HepG2 (cell line): ENCODE measurements at regions not wholly inside any gene's neighbourhood (a gene's known extent, or its start where the extent isn't known, plus 50 kb on each side); places are given as distances from the start of the nearest gene placed in this dataset.

Experiments used
- ATAC-seq: fragments of 200-7000 bp; cut with Tn5 transposase; 3 replicates; pipeline ENCODE4 v1.9.1; 2020; ENCODE audit warnings: mild to moderate bottlenecking, moderate library complexity
- BruUV-seq: library from RNA; stranded (reverse); fragments of 400-500 nt; replicated peaks from 2 replicates; lab custom pipeline; 2021; lab: Mats Ljungman, UMichigan
- CTCF ChIA-PET: fragments of 300-600 bp; formaldehyde crosslinking; extraction: SDS; loops from one replicate; lab custom pipeline; 2021; ENCODE audit warnings: low total read pairs, inconsistent platforms, low intra/inter-chr PET ratio; lab: Yijun Ruan, JAX
- POLR2A ChIA-PET: fragments of 350-600 bp; sonication (Branson Sonifier 250); formaldehyde crosslinking; loops from one replicate; lab custom pipeline; 2020; ENCODE audit warnings: antibody characterized with exemption, inconsistent platforms; lab: Yijun Ruan, JAX
- DNase-seq: peaks from one replicate; pipeline ENCODE4 v3.0.0-alpha.2; 2015; ENCODE audit warnings: low spot score
- FAIRE-seq: peaks from 3 replicates; lab custom pipeline; 2011; peaks lifted over from hg19 to GRCh38; lab: Jason Lieb, UNC
- H2AFZ ChIP-seq: one replicate; pipeline ENCODE4 v1.6.1; 2011; ENCODE audit warnings: low read length, inconsistent platforms
- H3K27ac ChIP-seq: fragments of 300-600 bp; 3 replicates; pipeline ENCODE4 v1.8.0; 2011; ENCODE audit warnings: mixed run types, mild to moderate bottlenecking, mixed read lengths, low read length, inconsistent platforms; ENCODE audit not compliant: insufficient read depth; ENCODE audit errors: extremely low read length
- H3K27me3 ChIP-seq, 2 experiments: fragments of 200-600 bp in 1 of 2; 2 replicates in 1 of 2; 3 replicates in 1 of 2; pipeline versions ENCODE4 v1.6.0 to v1.8.0; 2011; ENCODE audit warnings: low read length in 2 of 2, mild to moderate bottlenecking in 2 of 2, moderate library complexity in 2 of 2, inconsistent platforms in 1 of 2; ENCODE audit not compliant: insufficient read depth in 2 of 2, control insufficient read depth in 1 of 2
- H3K36me3 ChIP-seq, 2 experiments: fragments of 200-600 bp in 1 of 2; replicated peaks in 1 of 2; 2 replicates in 1 of 2; 3 replicates in 1 of 2; pipeline versions ENCODE4 v1.5.1 to v1.8.0; 2011; ENCODE audit warnings: low read length in 2 of 2, inconsistent platforms in 1 of 2; ENCODE audit not compliant: insufficient read depth in 2 of 2, control insufficient read depth in 1 of 2
- H3K4me1 ChIP-seq: 2 replicates; pipeline ENCODE4 v1.5.1; 2012; ENCODE audit warnings: low read length, inconsistent platforms; ENCODE audit not compliant: insufficient read depth
- H3K4me2 ChIP-seq: 2 replicates; pipeline ENCODE4 v1.6.0; 2011; ENCODE audit warnings: low read depth, low read length, inconsistent platforms
- H3K4me3 ChIP-seq, 3 experiments: fragments of 200-600 bp in 1 of 3; sonication (generic), shearing (Covaris generic) in 1 of 3; replicated peaks in 1 of 3; 2 replicates each; pipeline ENCODE4 v1.5.1; 2011 to 2016; ENCODE audit warnings: low read length in 3 of 3, inconsistent platforms in 2 of 3, low read depth in 2 of 3, mild to moderate bottlenecking in 2 of 3, control low read depth in 1 of 3, mixed read lengths in 1 of 3; ENCODE audit not compliant: insufficient read depth in 1 of 3
- H3K79me2 ChIP-seq: one replicate; pipeline ENCODE4 v1.6.1; 2011; ENCODE audit warnings: low read length, inconsistent platforms; ENCODE audit not compliant: insufficient read depth
- H3K9ac ChIP-seq: 2 replicates; pipeline ENCODE4 v1.6.0; 2011; ENCODE audit warnings: mild to moderate bottlenecking, low read depth, low read length, inconsistent platforms; ENCODE audit not compliant: insufficient read depth
- H3K9me3 ChIP-seq: 2 replicates; pipeline ENCODE4 v1.5.1; 2012; ENCODE audit warnings: mild to moderate bottlenecking, low read length
- H4K20me1 ChIP-seq: 2 replicates; pipeline ENCODE4 v1.6.0; 2011; ENCODE audit warnings: inconsistent platforms, mild to moderate bottlenecking, low read length, moderate library complexity; ENCODE audit not compliant: insufficient read depth
- HMG20B ChIP-seq: conservative IDR thresholded peaks from 2 replicates; pipeline ENCODE4 v1.6.1; 2016; ENCODE audit warnings: missing genetic modification reagents, missing compliant biosample characterization
- PITX1 ChIP-seq: sonication (generic); formaldehyde crosslinking; IDR thresholded peaks from 2 replicates; pipeline ENCODE4 v1.5.1; 2020; ENCODE audit warnings: mild to moderate bottlenecking, missing genetic modification reagents
- ZNF121 ChIP-seq: sonication (generic); formaldehyde crosslinking; IDR thresholded peaks from 2 replicates; pipeline ENCODE4 v1.5.0; 2020; ENCODE audit warnings: mild to moderate bottlenecking, missing genetic modification reagents
- ZNF562 ChIP-seq: sonication (generic); formaldehyde crosslinking; IDR thresholded peaks from 2 replicates; pipeline ENCODE4 v1.8.0; 2022; ENCODE audit warnings: missing genetic modification reagents, borderline replicate concordance
- WGBS: methylation state at CpG from one replicate; pipeline ENCODE4 v1.1.6; 2017; ENCODE audit warnings: low lambda C conversion rate; 5-methylcytosine and 5-hydroxymethylcytosine counted together
- in situ Hi-C: cut with HindIII; loops from 2 replicates; pipeline ENCODE4 v1.10.0; 2017; ENCODE audit warnings: low pct_unique_long_range_greater_than_20kb; ENCODE audit not compliant: extremely low pct_ligation_motif_present
- intact Hi-C: fragments of 100-400 bp; cut with micrococcal nuclease; formaldehyde crosslinking; loops from one replicate; pipeline ENCODE4 v1.10.0; 2022; ENCODE audit not compliant: unreplicated experiment
- TF ChIP-seq, protein P1 (sequence below): sonication (generic); formaldehyde crosslinking; IDR thresholded peaks from 2 replicates; pipeline ENCODE4 v1.4.0; 2020; ENCODE audit warnings: missing genetic modification reagents
- TF ChIP-seq, protein P2 (sequence below): sonication (generic); formaldehyde crosslinking; IDR thresholded peaks from 2 replicates; pipeline ENCODE4 v1.9.0; 2021; ENCODE audit warnings: missing genetic modification reagents, borderline replicate concordance

DNA sequence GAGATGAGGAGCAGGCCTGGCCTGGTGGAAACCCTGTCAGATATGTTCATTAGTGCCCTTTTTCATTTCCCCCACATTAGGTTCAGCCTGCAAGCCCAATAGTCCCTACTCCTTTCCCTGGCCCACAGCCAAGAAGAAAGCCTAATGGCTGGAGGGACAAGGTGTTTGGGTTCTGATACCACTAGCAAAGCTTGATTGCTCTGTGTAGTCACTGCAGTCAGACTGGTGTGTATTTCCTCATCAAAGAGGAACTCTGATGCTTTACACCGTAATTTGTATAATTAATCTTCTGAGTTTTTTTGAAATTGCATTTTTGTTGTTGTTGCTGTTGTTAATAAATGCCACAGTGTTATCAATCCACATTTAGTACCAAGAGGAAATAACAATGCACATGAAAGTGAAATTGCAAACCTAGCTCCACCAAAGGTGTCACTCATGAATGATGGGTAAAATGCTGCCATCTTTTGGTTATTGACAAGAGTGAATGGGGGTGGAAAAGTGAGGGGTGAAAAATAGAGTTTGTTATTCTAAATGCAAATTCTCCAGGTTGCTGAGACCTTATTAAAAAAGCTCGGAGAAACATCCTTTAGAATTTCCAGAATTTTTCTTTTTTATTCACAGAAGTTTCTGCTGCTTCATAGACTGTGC lies 320.2 kb upstream of the POU3F2 start (continued):
- TF ChIP-seq, protein P1, sequence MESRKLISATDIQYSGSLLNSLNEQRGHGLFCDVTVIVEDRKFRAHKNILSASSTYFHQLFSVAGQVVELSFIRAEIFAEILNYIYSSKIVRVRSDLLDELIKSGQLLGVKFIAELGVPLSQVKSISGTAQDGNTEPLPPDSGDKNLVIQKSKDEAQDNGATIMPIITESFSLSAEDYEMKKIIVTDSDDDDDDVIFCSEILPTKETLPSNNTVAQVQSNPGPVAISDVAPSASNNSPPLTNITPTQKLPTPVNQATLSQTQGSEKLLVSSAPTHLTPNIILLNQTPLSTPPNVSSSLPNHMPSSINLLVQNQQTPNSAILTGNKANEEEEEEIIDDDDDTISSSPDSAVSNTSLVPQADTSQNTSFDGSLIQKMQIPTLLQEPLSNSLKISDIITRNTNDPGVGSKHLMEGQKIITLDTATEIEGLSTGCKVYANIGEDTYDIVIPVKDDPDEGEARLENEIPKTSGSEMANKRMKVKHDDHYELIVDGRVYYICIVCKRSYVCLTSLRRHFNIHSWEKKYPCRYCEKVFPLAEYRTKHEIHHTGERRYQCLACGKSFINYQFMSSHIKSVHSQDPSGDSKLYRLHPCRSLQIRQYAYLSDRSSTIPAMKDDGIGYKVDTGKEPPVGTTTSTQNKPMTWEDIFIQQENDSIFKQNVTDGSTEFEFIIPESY (CRISPR knock-in tag), result no peak
- TF ChIP-seq HMG20B (CRISPR knock-in tag) (no peak), PITX1 (CRISPR knock-in tag) (no peak), ZNF562 (CRISPR knock-in tag) (no peak)
- TF ChIP-seq, protein P2, sequence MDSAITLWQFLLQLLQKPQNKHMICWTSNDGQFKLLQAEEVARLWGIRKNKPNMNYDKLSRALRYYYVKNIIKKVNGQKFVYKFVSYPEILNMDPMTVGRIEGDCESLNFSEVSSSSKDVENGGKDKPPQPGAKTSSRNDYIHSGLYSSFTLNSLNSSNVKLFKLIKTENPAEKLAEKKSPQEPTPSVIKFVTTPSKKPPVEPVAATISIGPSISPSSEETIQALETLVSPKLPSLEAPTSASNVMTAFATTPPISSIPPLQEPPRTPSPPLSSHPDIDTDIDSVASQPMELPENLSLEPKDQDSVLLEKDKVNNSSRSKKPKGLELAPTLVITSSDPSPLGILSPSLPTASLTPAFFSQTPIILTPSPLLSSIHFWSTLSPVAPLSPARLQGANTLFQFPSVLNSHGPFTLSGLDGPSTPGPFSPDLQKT, result no peak

DNA sequence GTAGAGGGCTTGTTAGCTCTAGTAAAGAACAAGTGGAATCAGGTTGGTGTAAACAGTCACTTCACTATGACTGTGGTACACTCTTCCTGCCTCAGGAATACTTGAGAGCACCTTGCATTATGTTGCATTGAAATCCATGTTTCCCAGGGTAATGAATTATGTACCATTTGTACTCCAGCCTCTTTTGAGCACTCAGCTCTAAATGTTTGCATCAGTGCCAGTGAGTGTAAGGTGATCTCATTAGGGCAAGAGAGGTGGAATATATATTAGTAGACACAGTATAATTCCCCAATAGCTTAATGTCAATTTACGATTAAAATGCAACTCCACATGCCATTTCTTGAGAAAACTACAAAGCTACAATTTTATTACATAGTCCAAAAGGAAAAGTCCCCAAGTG lies 319.6 kb upstream of the POU3F2 start:
- no peaks in the 10 kb centered on the region for H3K27me3 ChIP-seq
- CTCF ChIA-PET, result no interaction called here
- intact Hi-C loops, result no loop called here

More for the DNA sequence above, 319.6 kb upstream of the POU3F2 start:
- DNase-seq, result no peak
- Histone ChIP-seq H3K4me1 (no peaks in the 10 kb centered on the region), H2AFZ (no peak overlapping the region), H4K20me1 (no peaks in the 10 kb centered on the region), H3K79me2 (no peaks in the 10 kb centered on the region), H3K4me2 (no peak overlapping the region), H3K9me3 (no peaks in the 10 kb centered on the region), H3K27ac (no peak overlapping the region), H3K4me3 (no peak overlapping the region), H3K36me3 (no peaks in the 10 kb centered on the region), H3K9ac (no peak overlapping the region)
- no peak for FAIRE-seq
- BruUV-seq, result no TSS peak
- POLR2A ChIA-PET, result no interaction called here
- 0% methylated on average over 1 of the region's 1 CpG for WGBS
- TF ChIP-seq ZNF121, result no peak
- in situ Hi-C loops, result no loop called here
- ATAC-seq, result no peak
